Panc1 (cell line): ENCODE measurements at regions not wholly inside any gene's neighbourhood (a gene's known extent, or its start where the extent isn't known, plus 50 kb on each side); places are given as distances from the start of the nearest gene placed in this dataset.

ENCODE experiments used
- ATAC-seq: fragments of 200-7000 bp; cut with Tn5 transposase; 2 replicates; pipeline ENCODE4 v1.9.1; 2020; ENCODE audit warnings: mild to moderate bottlenecking, moderate library complexity
- BruUV-seq: library from RNA; stranded (reverse); fragments of 400-500 nt; replicated peaks from 2 replicates; lab custom pipeline; 2021; lab: Mats Ljungman, UMichigan
- CTCF ChIA-PET: fragments of 300-600 bp; sonication (Branson Sonifier 250); formaldehyde crosslinking; loops from one replicate; lab custom pipeline; 2022; ENCODE audit warnings: antibody characterized with exemption; lab: Charles Lee
- POLR2A ChIA-PET: fragments of 300-600 bp; sonication (Branson Sonifier 250); formaldehyde crosslinking; loops from one replicate; lab custom pipeline; 2022; ENCODE audit warnings: antibody characterized with exemption; lab: Charles Lee
- DNase-seq: peaks from one replicate; pipeline ENCODE4 v3.0.0-alpha.2; 2010; ENCODE audit warnings: low read depth, low spot score
- H3K27ac ChIP-seq: 2 replicates; pipeline ENCODE4 v1.5.1; 2011; ENCODE audit warnings: mild to moderate bottlenecking, low read length, inconsistent platforms
- H3K27me3 ChIP-seq: fragments of 200-500 bp; sonication (Bioruptor generic); 2 replicates; pipeline ENCODE4 v1.6.0; 2014; ENCODE audit warnings: low read length, inconsistent platforms; ENCODE audit not compliant: control insufficient read depth, insufficient read depth
- H3K36me3 ChIP-seq: fragments of 200-500 bp; sonication (Bioruptor generic); 2 replicates; pipeline ENCODE4 v1.5.1; 2014; ENCODE audit warnings: inconsistent platforms, mild to moderate bottlenecking, low read length, moderate library complexity; ENCODE audit not compliant: control insufficient read depth, insufficient read depth
- H3K4me1 ChIP-seq: 2 replicates; pipeline ENCODE4 v1.5.1; 2011; ENCODE audit warnings: inconsistent platforms, mild to moderate bottlenecking, low read length, moderate library complexity; ENCODE audit not compliant: control insufficient read depth, insufficient read depth
- H3K4me3 ChIP-seq, 2 experiments: 2 replicates each; pipeline ENCODE4 v1.5.1; 2011 to 2012; ENCODE audit warnings: low read depth in 2 of 2, low read length in 2 of 2, mild to moderate bottlenecking in 2 of 2, inconsistent platforms in 1 of 2, moderate library complexity in 1 of 2
- H3K9me3 ChIP-seq: fragments of 200-500 bp; sonication (Bioruptor generic); 2 replicates; pipeline ENCODE4 v1.5.1; 2014; ENCODE audit warnings: low read depth, mild to moderate bottlenecking, inconsistent platforms, low read length, moderate library complexity; ENCODE audit not compliant: control insufficient read depth, insufficient read depth
- POLR2AphosphoS5 ChIP-seq: IDR thresholded peaks from 2 replicates; pipeline ENCODE4 v1.6.1; 2012; ENCODE audit warnings: mild to moderate bottlenecking, low read depth, low read length, moderate library complexity
- SIN3A ChIP-seq: IDR thresholded peaks from 2 replicates; pipeline ENCODE4 v1.6.1; 2012; ENCODE audit warnings: low read depth, mild to moderate bottlenecking, low read length, moderate library complexity, borderline replicate concordance; ENCODE audit not compliant: insufficient read depth
- TCF7L2 ChIP-seq: IDR thresholded peaks from 2 replicates; pipeline ENCODE4 v1.6.1; 2011; ENCODE audit warnings: mild to moderate bottlenecking, low read depth, low read length, inconsistent platforms
- in situ Hi-C: cut with HindIII; loops from 2 replicates; pipeline ENCODE4 v1.10.0; 2016; ENCODE audit warnings: low sequenced_read_pairs, low pct_unique_long_range_greater_than_20kb
- intact Hi-C: fragments of 100-400 bp; cut with micrococcal nuclease; formaldehyde crosslinking; loops from one replicate; pipeline ENCODE4 v1.10.0; 2022; ENCODE audit not compliant: unreplicated experiment
- TF ChIP-seq, protein P1 (sequence below), 2 experiments: IDR thresholded peaks; 2 replicates each; pipeline ENCODE4 v1.6.1; 2011 to 2012; ENCODE audit warnings: low read depth in 2 of 2, control low read depth in 1 of 2, low read length in 1 of 2, mild to moderate bottlenecking in 1 of 2, moderate library complexity in 1 of 2; ENCODE audit not compliant: insufficient read depth in 1 of 2
- TF ChIP-seq, protein P2 (sequence below): fragments of 450-650 bp; IDR thresholded peaks from 2 replicates; pipeline ENCODE4 v1.5.1; 2017; ENCODE audit warnings: mild to moderate bottlenecking

GRCh38 chr13:50200988-50201387 is 185.7 kb downstream of the KCNRG start:
- ATAC-seq (no peak), DNase-seq (no peak)
- TF ChIP-seq, protein P1, sequence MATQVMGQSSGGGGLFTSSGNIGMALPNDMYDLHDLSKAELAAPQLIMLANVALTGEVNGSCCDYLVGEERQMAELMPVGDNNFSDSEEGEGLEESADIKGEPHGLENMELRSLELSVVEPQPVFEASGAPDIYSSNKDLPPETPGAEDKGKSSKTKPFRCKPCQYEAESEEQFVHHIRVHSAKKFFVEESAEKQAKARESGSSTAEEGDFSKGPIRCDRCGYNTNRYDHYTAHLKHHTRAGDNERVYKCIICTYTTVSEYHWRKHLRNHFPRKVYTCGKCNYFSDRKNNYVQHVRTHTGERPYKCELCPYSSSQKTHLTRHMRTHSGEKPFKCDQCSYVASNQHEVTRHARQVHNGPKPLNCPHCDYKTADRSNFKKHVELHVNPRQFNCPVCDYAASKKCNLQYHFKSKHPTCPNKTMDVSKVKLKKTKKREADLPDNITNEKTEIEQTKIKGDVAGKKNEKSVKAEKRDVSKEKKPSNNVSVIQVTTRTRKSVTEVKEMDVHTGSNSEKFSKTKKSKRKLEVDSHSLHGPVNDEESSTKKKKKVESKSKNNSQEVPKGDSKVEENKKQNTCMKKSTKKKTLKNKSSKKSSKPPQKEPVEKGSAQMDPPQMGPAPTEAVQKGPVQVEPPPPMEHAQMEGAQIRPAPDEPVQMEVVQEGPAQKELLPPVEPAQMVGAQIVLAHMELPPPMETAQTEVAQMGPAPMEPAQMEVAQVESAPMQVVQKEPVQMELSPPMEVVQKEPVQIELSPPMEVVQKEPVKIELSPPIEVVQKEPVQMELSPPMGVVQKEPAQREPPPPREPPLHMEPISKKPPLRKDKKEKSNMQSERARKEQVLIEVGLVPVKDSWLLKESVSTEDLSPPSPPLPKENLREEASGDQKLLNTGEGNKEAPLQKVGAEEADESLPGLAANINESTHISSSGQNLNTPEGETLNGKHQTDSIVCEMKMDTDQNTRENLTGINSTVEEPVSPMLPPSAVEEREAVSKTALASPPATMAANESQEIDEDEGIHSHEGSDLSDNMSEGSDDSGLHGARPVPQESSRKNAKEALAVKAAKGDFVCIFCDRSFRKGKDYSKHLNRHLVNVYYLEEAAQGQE (IDR thresholded peaks at IDR 0.05; ENCODE audit: insufficient read depth in 1 of 2, low read depth in 2 of 2, low read length in 1 of 2) = no peak
- no peak for TF ChIP-seq SIN3A
- TF ChIP-seq POLR2AphosphoS5 = no peak
- no peak for TF ChIP-seq TCF7L2
- TF ChIP-seq, protein P2, sequence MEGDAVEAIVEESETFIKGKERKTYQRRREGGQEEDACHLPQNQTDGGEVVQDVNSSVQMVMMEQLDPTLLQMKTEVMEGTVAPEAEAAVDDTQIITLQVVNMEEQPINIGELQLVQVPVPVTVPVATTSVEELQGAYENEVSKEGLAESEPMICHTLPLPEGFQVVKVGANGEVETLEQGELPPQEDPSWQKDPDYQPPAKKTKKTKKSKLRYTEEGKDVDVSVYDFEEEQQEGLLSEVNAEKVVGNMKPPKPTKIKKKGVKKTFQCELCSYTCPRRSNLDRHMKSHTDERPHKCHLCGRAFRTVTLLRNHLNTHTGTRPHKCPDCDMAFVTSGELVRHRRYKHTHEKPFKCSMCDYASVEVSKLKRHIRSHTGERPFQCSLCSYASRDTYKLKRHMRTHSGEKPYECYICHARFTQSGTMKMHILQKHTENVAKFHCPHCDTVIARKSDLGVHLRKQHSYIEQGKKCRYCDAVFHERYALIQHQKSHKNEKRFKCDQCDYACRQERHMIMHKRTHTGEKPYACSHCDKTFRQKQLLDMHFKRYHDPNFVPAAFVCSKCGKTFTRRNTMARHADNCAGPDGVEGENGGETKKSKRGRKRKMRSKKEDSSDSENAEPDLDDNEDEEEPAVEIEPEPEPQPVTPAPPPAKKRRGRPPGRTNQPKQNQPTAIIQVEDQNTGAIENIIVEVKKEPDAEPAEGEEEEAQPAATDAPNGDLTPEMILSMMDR = no peak
- H3K9me3 ChIP-seq = no peaks in the 10 kb centered on the region
- peak overlapping the region; percentile 44; the same call in 1 of the 2 replicates for H3K27ac ChIP-seq
- H3K4me1 ChIP-seq = peaks cover 17% of the 10 kb centered on the region
- no TSS peak for BruUV-seq
- intact Hi-C loops (no loop called here), in situ Hi-C loops (no loop called here)
- H3K4me3 ChIP-seq = no peak overlapping the region
- ChIA-PET CTCF (no interaction called here), POLR2A (interaction anchor here (0.6 to 0.9 kb wide), 2 partner anchors 12 to 22 kb away, joined by 3 to 4 read pairs; no protein-coding TSS in a partner anchor)
- no peaks in the 10 kb centered on the region for H3K27me3 ChIP-seq
- H3K36me3 ChIP-seq = no peaks in the 10 kb centered on the region

GRCh38 chr13:50202485-50202884 is 187.2 kb downstream of the KCNRG start:
- in situ Hi-C loops (no loop called here), intact Hi-C loops (no loop called here)
- ChIA-PET CTCF (no interaction called here), POLR2A (interaction anchor here (1.0 kb wide), 1 partner anchor 10 kb away, joined by 4 read pairs; no protein-coding TSS in a partner anchor)
- peak overlapping the region; percentile 66 for H3K27ac ChIP-seq
- no peaks in the 10 kb centered on the region for H3K9me3 ChIP-seq
- no peak for ATAC-seq
- no peak for DNase-seq
- BruUV-seq = no TSS peak
- TF ChIP-seq TCF7L2 (no peak), SIN3A (no peak), POLR2AphosphoS5 (no peak)
- TF ChIP-seq, protein P2 = no peak
- TF ChIP-seq, protein P1 (IDR thresholded peaks at IDR 0.05; ENCODE audit: insufficient read depth in 1 of 2, low read depth in 2 of 2, low read length in 1 of 2) = no peak
- H3K4me1 ChIP-seq = peaks cover 17% of the 10 kb centered on the region
- no peak overlapping the region for H3K4me3 ChIP-seq
- H3K27me3 ChIP-seq = no peaks in the 10 kb centered on the region
- H3K36me3 ChIP-seq = no peaks in the 10 kb centered on the region
